Pancreas (tissue), 10 donors: ENCODE measurements at regions not wholly inside any gene's neighbourhood (a gene's known extent, or its start where the extent isn't known, plus 50 kb on each side); places are given as distances from the start of the nearest gene placed in this dataset.

Source experiments
- ATAC-seq, 4 donors: fragments of 200-7000 bp; cut with Tn5 transposase; one replicate each; pipeline versions ENCODE4 v1.8.0 to v1.9.1; 2020; ENCODE audit warnings: mild to moderate bottlenecking in 4 of 4, moderate library complexity in 4 of 4
- DNase-seq, 6 donors: peaks; one replicate each; pipeline ENCODE4 v3.0.0-alpha.2; 2020
- FAIRE-seq: peaks from 2 replicates; lab custom pipeline; 2012; peaks lifted over from hg19 to GRCh38; lab: Jason Lieb, UNC
- H3K27ac ChIP-seq, 4 donors: fragments of 200-600 bp; sonication (generic); 1 replicate in 3 of 4; 2 replicates in 1 of 4; pipeline versions ENCODE4 v1.5.0 to v1.8.0; 2020
- H3K27me3 ChIP-seq, 4 donors: fragments of 200-600 bp; one replicate each; pipeline ENCODE4 v1.8.0; 2021
- H3K36me3 ChIP-seq, 3 donors: fragments of 200-600 bp; sonication (generic) in 1 of 3; one replicate each; pipeline versions ENCODE4 v1.5.0 to v1.8.0; 2020 to 2021
- H3K4me1 ChIP-seq, 3 donors: fragments of 200-600 bp; one replicate each; pipeline ENCODE4 v1.8.0; 2021
- H3K4me3 ChIP-seq, 4 donors: fragments of 200-600 bp; sonication (generic) in 2 of 4; one replicate each; pipeline versions ENCODE4 v1.5.0 to v1.8.0; 2020 to 2021
- H3K9me3 ChIP-seq, 4 donors: fragments of 200-600 bp; one replicate each; pipeline ENCODE4 v1.8.0; 2021
- WGBS, 2 donors: extraction: QIAGEN DNeasy Blood & Tissue Kit; methylation state at CpG; one replicate each; pipeline ENCODE4 v1.1.7; 2013; 5-methylcytosine and 5-hydroxymethylcytosine counted together
- intact Hi-C, 3 donors: fragments of 100-400 bp; cut with DNase I; formaldehyde crosslinking; loops; one replicate each; pipeline versions ENCODE4 v1.11.1 to v1.14.2; 2022
- TF ChIP-seq, protein P1 (sequence below), 4 donors: fragments of 200-600 bp; sonication (generic) in 3 of 4; IDR thresholded peaks; one replicate each; pipeline versions ENCODE4 v1.5.0 to v1.8.0; 2021; ENCODE audit warnings: antibody characterized with exemption in 4 of 4
- donor health status: healthy with polysubstance abuse.
- donor health status: DM: no; HTN: no; CAD: no; lungs with moderate emphysema.
- donor health status: DM: no; HTN: no; CAD: no.
- donor health status: control.
- donor health status: control.
- donor health status: Bipolar disorder and iron deficiency.
- donor health status: DM: yes; HTN: yes; CAD: no.
- donor health status: DM: no; HTN: no; CAD: no.
- donor health status: DM: no; HTN: no; CAD: no.
- donor health status: DM: yes; HTN: yes; CAD: no.

DNA sequence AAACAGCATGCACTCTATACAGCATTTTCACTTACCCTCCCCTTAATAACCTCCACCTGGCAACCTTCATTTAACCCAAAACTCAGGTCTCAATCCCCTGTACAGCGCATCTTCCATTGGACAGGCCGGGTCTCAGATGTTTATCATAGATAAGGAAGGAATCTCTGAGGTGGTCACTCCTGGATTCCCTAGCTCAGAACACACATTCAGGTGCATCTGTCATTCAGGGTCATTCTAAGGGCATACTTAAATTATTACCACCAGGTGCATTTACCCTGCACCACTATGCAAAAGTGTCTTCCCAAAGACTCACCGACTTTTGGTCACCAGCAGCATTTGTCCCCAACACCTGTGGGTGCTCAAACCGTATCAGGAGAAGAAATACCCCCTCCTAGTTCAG lies 144.2 kb downstream of the RELL1 start:
- 70% methylated on average over 4 of the region's 4 CpGs for WGBS, 2 donors
- Histone ChIP-seq H3K9me3 (no peaks in the 10 kb centered on the region), H3K4me1 (peaks cover 8 to 13% (median 9%) of the 10 kb centered on the region in 3 donors), H3K36me3 (no peaks in the 10 kb centered on the region), H3K27ac (peak overlapping the region in 1 of 4 donors; percentile 30), H3K4me3 (no peak overlapping the region), H3K27me3 (no peaks in the 10 kb centered on the region)
- ATAC-seq (no peak), FAIRE-seq (no peak), DNase-seq (no peak)
- TF ChIP-seq, protein P1, sequence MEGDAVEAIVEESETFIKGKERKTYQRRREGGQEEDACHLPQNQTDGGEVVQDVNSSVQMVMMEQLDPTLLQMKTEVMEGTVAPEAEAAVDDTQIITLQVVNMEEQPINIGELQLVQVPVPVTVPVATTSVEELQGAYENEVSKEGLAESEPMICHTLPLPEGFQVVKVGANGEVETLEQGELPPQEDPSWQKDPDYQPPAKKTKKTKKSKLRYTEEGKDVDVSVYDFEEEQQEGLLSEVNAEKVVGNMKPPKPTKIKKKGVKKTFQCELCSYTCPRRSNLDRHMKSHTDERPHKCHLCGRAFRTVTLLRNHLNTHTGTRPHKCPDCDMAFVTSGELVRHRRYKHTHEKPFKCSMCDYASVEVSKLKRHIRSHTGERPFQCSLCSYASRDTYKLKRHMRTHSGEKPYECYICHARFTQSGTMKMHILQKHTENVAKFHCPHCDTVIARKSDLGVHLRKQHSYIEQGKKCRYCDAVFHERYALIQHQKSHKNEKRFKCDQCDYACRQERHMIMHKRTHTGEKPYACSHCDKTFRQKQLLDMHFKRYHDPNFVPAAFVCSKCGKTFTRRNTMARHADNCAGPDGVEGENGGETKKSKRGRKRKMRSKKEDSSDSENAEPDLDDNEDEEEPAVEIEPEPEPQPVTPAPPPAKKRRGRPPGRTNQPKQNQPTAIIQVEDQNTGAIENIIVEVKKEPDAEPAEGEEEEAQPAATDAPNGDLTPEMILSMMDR (IDR thresholded peaks at IDR 0.05) = no peak
- intact Hi-C loops = no loop called here

DNA sequence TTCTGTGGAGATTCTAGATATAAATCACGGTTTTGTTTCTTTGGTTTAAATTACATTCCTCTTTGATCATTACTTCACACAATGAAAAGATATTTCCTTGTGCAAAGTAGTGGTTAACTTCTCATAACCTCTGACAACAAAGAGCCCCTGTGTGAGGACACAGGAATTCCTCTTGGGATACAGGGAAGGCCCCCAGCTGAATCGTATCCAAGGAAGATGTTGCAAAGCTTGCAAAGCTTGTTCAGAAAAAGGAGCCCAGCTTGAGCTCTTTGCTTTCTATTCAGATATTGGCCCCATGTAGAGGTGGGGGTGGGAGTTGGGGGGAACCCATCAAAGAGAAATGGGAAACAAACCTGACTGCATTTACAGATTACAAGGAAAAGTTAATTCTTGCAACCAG lies 145.7 kb downstream of the RELL1 start:
- TF ChIP-seq, protein P1 (IDR thresholded peaks at IDR 0.05) = no peak
- DNase-seq = peak in 2 of 6 donors; percentile 16 to 22
- no peaks in the 10 kb centered on the region for H3K9me3 ChIP-seq
- ATAC-seq = peak in 2 of 4 donors; percentile 61 to 76
- H3K27me3 ChIP-seq = no peaks in the 10 kb centered on the region
- H3K36me3 ChIP-seq = no peaks in the 10 kb centered on the region
- no peak for FAIRE-seq
- peaks cover 8 to 13% (median 9%) of the 10 kb centered on the region in 3 donors for H3K4me1 ChIP-seq
- WGBS, 2 donors = 47 to 48% methylated on average over 2 of the region's 2 CpGs
- H3K27ac ChIP-seq = peak overlapping the region in 1 of 4 donors; percentile 23
- no peak overlapping the region for H3K4me3 ChIP-seq
- intact Hi-C loops = no loop called here

DNA sequence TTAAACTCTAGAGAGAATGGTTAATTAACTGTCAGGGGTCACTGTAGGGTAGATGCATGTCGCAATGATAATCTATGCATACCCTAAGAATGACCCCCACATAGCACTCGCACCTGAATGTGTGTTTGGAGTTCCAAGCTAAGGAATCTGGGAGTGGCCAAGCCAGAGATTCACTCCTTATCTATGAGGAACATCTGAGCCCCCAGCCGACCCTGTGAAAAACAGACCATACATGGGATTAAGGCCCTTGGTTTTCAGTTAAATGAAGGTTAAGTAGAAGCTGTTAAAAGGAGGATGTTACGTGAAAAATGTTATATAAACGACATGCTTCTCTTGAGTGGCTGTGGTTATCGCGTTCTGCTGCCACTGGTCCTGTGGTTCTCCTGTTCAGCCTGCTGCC lies 147.2 kb downstream of the RELL1 start:
- Histone ChIP-seq H3K27me3 (no peaks in the 10 kb centered on the region), H3K9me3 (no peaks in the 10 kb centered on the region), H3K4me3 (no peak overlapping the region), H3K4me1 (peaks cover 8 to 13% (median 9%) of the 10 kb centered on the region in 3 donors), H3K27ac (no peak overlapping the region), H3K36me3 (no peaks in the 10 kb centered on the region)
- FAIRE-seq (no peak), ATAC-seq (no peak), DNase-seq (no peak)
- intact Hi-C loops = no loop called here
- 80 to 83% methylated on average over 7 of the region's 7 CpGs for WGBS, 2 donors
- TF ChIP-seq, protein P1 (IDR thresholded peaks at IDR 0.05) = no peak

DNA sequence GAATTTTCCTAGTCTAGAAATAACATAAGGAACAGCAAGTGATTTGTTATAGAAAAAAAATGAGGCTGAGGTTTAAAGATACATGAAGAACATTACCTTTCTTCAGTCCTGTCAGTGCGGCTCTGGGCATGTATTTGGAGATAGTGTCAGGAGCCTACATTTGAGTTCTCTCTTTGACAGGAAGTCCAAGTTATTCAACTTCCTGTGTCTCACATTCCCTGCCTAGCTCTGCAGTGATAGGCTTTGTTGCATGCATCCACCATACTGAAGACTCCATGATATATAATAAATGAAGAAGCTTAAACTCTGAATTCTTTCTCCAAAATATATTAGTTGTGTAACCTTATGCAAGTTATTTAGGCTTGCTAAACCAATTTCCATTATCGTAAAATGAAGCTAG lies 148.7 kb downstream of the RELL1 start:
- Histone ChIP-seq H3K27ac (no peak overlapping the region), H3K4me3 (no peak overlapping the region), H3K36me3 (no peaks in the 10 kb centered on the region), H3K9me3 (no peaks in the 10 kb centered on the region), H3K4me1 (peaks cover under 1 to 6% (median 2%) of the 10 kb centered on the region in 3 donors), H3K27me3 (no peaks in the 10 kb centered on the region)
- intact Hi-C loops = no loop called here
- no peak for ATAC-seq
- WGBS, 2 donors = 93 to 97% methylated on average over 2 of the region's 2 CpGs
- DNase-seq = no peak
- FAIRE-seq = no peak
- TF ChIP-seq, protein P1 (IDR thresholded peaks at IDR 0.05) = no peak

DNA sequence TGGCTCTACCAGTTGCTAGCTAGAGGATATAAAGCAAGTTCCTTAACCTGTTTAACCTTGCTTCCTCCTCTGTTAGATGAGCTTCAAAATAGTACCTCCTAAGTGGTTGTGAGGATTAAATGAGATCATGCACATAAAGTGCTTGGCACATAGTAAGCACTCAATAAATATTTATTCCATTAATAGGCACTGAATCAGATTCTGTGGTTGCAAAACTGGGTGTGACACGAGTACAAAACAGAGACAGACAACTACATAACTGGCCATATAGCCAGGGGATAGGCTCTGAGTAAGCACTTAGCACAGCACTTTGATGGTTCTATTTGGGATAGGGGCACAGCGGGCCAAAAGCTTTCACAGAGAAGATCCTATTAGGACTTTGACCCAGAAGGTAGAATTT lies 150.3 kb downstream of the RELL1 start:
- H3K9me3 ChIP-seq = no peaks in the 10 kb centered on the region
- DNase-seq (no peak), ATAC-seq (no peak), FAIRE-seq (no peak)
- TF ChIP-seq, protein P1 (IDR thresholded peaks at IDR 0.05) = no peak
- no peak overlapping the region for H3K27ac ChIP-seq
- WGBS, 2 donors = 94 to 100% methylated on average over 2 of the region's 2 CpGs
- H3K36me3 ChIP-seq = no peaks in the 10 kb centered on the region
- H3K4me1 ChIP-seq = peaks cover 0 to 6% (median 0%) of the 10 kb centered on the region in 3 donors
- no peaks in the 10 kb centered on the region for H3K27me3 ChIP-seq
- intact Hi-C loops = no loop called here
- H3K4me3 ChIP-seq = no peak overlapping the region
